PC-9 (cell line): ENCODE measurements at regions not wholly inside any gene's neighbourhood (a gene's known extent, or its start where the extent isn't known, plus 50 kb on each side); places are given as distances from the start of the nearest gene placed in this dataset.

Source experiments
- BruUV-seq: library from RNA; stranded (reverse); fragments of 400-500 nt; replicated peaks from 2 replicates; lab custom pipeline; 2021; lab: Mats Ljungman, UMichigan
- CTCF ChIA-PET: fragments of 300-600 bp; sonication (Branson Sonifier 250); formaldehyde crosslinking; loops from one replicate; lab custom pipeline; 2022; ENCODE audit warnings: antibody characterized with exemption; lab: Charles Lee
- POLR2A ChIA-PET: fragments of 300-600 bp; sonication (Branson Sonifier 250); formaldehyde crosslinking; loops from one replicate; lab custom pipeline; 2022; ENCODE audit warnings: antibody characterized with exemption; ENCODE audit not compliant: unreplicated experiment; lab: Charles Lee
- DNase-seq, 2 experiments: peaks; one replicate each; pipeline versions ENCODE4 v3.0.0 to v3.0.0-alpha.2; 2015 to 2022; ENCODE audit warnings: mixed read lengths in 1 of 2
- H2AFZ ChIP-seq: fragments of 200-600 bp; sonication (generic); 2 replicates; pipeline ENCODE4 v1.8.1; 2017; ENCODE audit warnings: antibody characterized with exemption
- H3F3A ChIP-seq: fragments of 200-600 bp; sonication (generic); 2 replicates; pipeline ENCODE4 v1.8.1; 2017; ENCODE audit warnings: antibody characterized with exemption, mild to moderate bottlenecking, low read depth; ENCODE audit not compliant: insufficient read depth
- H3K27ac ChIP-seq: fragments of 200-600 bp; sonication (generic); 2 replicates; pipeline ENCODE4 v1.6.1; 2016; ENCODE audit warnings: mixed run types
- H3K27me3 ChIP-seq: fragments of 200-600 bp; sonication (generic); 2 replicates; pipeline ENCODE4 v1.6.1; 2016; ENCODE audit warnings: low read depth, mixed run types; ENCODE audit not compliant: insufficient read depth
- H3K36me3 ChIP-seq: fragments of 200-600 bp; sonication (generic); 2 replicates; pipeline ENCODE4 v1.6.1; 2016; ENCODE audit warnings: low read depth, mixed run types
- H3K4me1 ChIP-seq: fragments of 200-600 bp; sonication (generic); replicated peaks from 2 replicates; pipeline ENCODE4 v1.6.1; 2016; ENCODE audit warnings: mixed run types; ENCODE audit not compliant: insufficient read depth
- H3K4me2 ChIP-seq: fragments of 200-600 bp; sonication (generic); 2 replicates; pipeline ENCODE4 v1.6.1; 2017; ENCODE audit warnings: mixed run types
- H3K4me3 ChIP-seq: fragments of 200-600 bp; sonication (generic); 2 replicates; pipeline ENCODE4 v1.6.1; 2016; ENCODE audit warnings: mixed run types
- H3K79me2 ChIP-seq: fragments of 200-600 bp; sonication (generic); 2 replicates; pipeline ENCODE4 v1.6.1; 2017; ENCODE audit warnings: low read depth, mixed run types
- H3K9me2 ChIP-seq: fragments of 200-600 bp; sonication (generic); 2 replicates; pipeline ENCODE4 v1.8.1; 2017; ENCODE audit warnings: mild to moderate bottlenecking; ENCODE audit not compliant: insufficient read depth
- H3K9me3 ChIP-seq: fragments of 200-600 bp; sonication (generic); 2 replicates; pipeline ENCODE4 v1.8.1; 2016; ENCODE audit warnings: low read depth; ENCODE audit not compliant: insufficient read depth
- H4K20me1 ChIP-seq: fragments of 200-600 bp; sonication (generic); 2 replicates; pipeline ENCODE4 v1.8.1; 2017; ENCODE audit not compliant: insufficient read depth
- EZH2 ChIP-seq: fragments of 200-600 bp; sonication (generic); IDR thresholded peaks from 2 replicates; pipeline ENCODE4 v1.8.0; 2017; ENCODE audit warnings: antibody characterized with exemption, low read depth
- intact Hi-C: fragments of 100-400 bp; cut with micrococcal nuclease; formaldehyde crosslinking; loops from one replicate; pipeline ENCODE4 v1.10.0; 2022; ENCODE audit not compliant: unreplicated experiment
- TF ChIP-seq, protein P1 (sequence below): fragments of 200-600 bp; sonication (generic); conservative IDR thresholded peaks from 2 replicates; pipeline ENCODE4 v1.6.1; 2017; ENCODE audit warnings: mixed run types, antibody characterized with exemption, mild to moderate bottlenecking, moderate library complexity

DNA sequence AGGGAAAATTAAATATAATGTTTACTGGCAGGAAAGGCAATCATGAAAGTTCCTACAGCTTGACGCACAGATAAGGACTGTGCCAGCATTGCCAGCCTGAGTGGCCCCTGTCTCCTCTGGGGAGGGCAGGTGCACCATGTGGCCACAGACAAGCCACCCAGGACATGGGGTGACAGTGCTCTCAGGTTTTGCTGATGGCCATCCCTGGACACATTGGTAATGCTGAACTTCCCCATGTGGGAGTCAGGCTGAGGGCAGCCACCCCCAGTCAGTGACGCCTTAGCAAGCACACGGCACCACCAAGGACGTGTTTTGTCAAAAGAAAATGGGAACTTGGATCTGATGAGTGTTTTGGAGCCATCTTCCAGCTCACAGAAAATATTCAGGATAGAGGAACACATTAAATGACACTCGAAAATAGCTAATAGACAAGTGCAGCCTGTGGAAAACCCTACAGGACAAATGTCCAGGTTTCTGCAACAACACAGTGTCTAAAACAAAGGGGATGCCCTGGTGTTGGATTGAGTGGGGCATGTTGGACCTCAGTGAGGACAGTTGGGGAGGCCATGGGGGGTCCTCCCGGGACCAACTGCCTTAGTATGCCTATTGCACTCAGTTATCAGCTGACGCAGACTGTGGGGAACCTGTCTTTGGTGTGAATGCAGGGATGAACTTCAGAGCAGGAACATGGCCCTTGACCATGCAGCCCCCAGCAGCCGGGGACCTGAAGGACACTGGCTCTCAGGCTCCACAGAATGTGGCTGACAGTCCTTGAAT lies 1450.5 kb downstream of the BRD1 start:
- Histone ChIP-seq H3K4me3 (no peak overlapping the region), H3K79me2 (no peaks in the 10 kb centered on the region), H3K27me3 (peaks cover 96% of the 10 kb centered on the region), H3K9me3 (no peaks in the 10 kb centered on the region), H3K27ac (no peak overlapping the region), H3K9me2 (no peaks in the 10 kb centered on the region), H3K4me2 (no peak overlapping the region), H2AFZ (no peak overlapping the region), H3K36me3 (no peaks in the 10 kb centered on the region), H4K20me1 (no peaks in the 10 kb centered on the region), H3K4me1 (no peaks in the 10 kb centered on the region), H3F3A (no peaks in the 10 kb centered on the region)
- ChIA-PET CTCF (no interaction called here), POLR2A (no interaction called here)
- DNase-seq = no peak
- no peak for TF ChIP-seq EZH2
- TF ChIP-seq, protein P1, sequence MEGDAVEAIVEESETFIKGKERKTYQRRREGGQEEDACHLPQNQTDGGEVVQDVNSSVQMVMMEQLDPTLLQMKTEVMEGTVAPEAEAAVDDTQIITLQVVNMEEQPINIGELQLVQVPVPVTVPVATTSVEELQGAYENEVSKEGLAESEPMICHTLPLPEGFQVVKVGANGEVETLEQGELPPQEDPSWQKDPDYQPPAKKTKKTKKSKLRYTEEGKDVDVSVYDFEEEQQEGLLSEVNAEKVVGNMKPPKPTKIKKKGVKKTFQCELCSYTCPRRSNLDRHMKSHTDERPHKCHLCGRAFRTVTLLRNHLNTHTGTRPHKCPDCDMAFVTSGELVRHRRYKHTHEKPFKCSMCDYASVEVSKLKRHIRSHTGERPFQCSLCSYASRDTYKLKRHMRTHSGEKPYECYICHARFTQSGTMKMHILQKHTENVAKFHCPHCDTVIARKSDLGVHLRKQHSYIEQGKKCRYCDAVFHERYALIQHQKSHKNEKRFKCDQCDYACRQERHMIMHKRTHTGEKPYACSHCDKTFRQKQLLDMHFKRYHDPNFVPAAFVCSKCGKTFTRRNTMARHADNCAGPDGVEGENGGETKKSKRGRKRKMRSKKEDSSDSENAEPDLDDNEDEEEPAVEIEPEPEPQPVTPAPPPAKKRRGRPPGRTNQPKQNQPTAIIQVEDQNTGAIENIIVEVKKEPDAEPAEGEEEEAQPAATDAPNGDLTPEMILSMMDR = no peak
- BruUV-seq = no TSS peak
- intact Hi-C loops = no loop called here

DNA sequence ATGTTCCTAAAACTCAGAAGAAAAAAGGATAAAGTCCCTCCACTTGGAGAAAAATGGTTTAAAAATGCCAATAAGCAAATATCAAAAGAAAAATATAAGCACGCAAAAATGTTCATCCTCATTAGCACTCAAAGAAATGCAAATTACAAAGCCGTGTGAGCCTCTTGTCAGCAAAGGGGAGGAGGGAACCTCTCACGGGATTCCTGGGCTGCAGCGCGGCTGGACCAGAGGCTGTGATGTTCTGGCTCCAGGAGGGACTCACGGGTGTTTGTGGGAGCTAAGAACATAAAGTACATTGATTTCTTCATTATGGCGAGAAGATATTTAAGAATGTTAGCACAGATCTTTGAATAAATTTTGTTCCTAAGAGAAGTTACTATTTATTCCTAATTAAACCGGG lies 1451.2 kb downstream of the BRD1 start:
- H3K9me3 ChIP-seq = no peaks in the 10 kb centered on the region
- H3K9me2 ChIP-seq = no peaks in the 10 kb centered on the region
- CTCF ChIA-PET = no interaction called here
- H3K79me2 ChIP-seq = no peaks in the 10 kb centered on the region
- TF ChIP-seq, protein P1 = no peak
- no peak for TF ChIP-seq EZH2
- no peak for DNase-seq
- POLR2A ChIA-PET = no interaction called here
- no peaks in the 10 kb centered on the region for H3K36me3 ChIP-seq
- no peaks in the 10 kb centered on the region for H3F3A ChIP-seq
- no peak overlapping the region for H2AFZ ChIP-seq
- H3K27me3 ChIP-seq = peaks cover 98% of the 10 kb centered on the region
- H3K4me1 ChIP-seq = no peaks in the 10 kb centered on the region
- H3K27ac ChIP-seq = no peak overlapping the region
- BruUV-seq = no TSS peak
- H3K4me2 ChIP-seq = no peak overlapping the region
- H3K4me3 ChIP-seq = no peak overlapping the region
- no peaks in the 10 kb centered on the region for H4K20me1 ChIP-seq
- intact Hi-C loops = no loop called here

DNA sequence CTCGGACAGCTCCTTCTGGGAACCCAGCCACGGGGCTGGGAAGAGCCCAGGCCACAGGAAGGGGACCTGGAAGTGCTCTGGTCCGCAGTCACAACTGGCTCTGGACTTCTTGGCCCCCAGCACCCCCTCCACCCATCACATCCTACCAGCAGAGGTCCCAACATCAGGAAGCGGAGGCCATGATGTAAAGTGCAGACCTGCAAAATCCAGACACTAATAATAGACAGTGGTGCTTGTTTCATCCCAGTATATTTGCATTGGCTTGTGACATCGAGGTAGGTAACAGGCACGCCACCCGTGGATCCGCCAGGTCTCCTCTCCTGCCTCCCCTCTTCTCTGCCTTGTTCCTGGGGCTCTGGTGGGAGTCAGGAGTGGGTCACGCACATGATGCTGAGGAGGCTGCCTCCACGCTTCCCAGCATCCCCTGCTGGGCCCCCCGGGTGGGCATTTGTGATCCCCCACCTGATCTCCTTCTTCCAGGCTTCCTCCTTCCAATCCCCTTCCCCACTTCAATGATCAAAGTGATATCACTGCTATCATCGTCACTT lies 1454.0 kb downstream of the BRD1 start:
- no peak overlapping the region for H3K27ac ChIP-seq

More for the DNA sequence above, 1454.0 kb downstream of the BRD1 start:
- Histone ChIP-seq H3K27me3 (peaks cover 98% of the 10 kb centered on the region), H3K4me2 (no peak overlapping the region), H4K20me1 (0 out of 2 replicates have a peak, but pooled peaks cover 4% of the 10 kb centered on the region), H3K36me3 (no peaks in the 10 kb centered on the region), H3F3A (no peaks in the 10 kb centered on the region), H2AFZ (no peak overlapping the region), H3K4me1 (no peaks in the 10 kb centered on the region), H3K9me3 (no peaks in the 10 kb centered on the region), H3K9me2 (no peaks in the 10 kb centered on the region), H3K79me2 (no peaks in the 10 kb centered on the region), H3K4me3 (no peak overlapping the region)
- intact Hi-C loops = no loop called here
- no peak for DNase-seq
- POLR2A ChIA-PET = no interaction called here
- TF ChIP-seq, protein P1 = no peak
- no peak for TF ChIP-seq EZH2
- BruUV-seq = no TSS peak
- CTCF ChIA-PET = no interaction called here
